Keratinocyte (primary cell): ENCODE measurements at regions not wholly inside any gene's neighbourhood (a gene's known extent, or its start where the extent isn't known, plus 50 kb on each side); places are given as distances from the start of the nearest gene placed in this dataset.

ENCODE experiments used
- EZH2 ChIP-seq: IDR thresholded peaks from one replicate; pipeline ENCODE4 v1.6.1; 2012; ENCODE audit warnings: inconsistent platforms, mild to moderate bottlenecking, low read length, moderate library complexity
- TF ChIP-seq, protein P1 (sequence below), 3 experiments: IDR thresholded peaks in 1 of 3; conservative IDR thresholded peaks in 1 of 3; optimal IDR thresholded peaks in 1 of 3; 2 replicates in 2 of 3; 3 replicates in 1 of 3; pipeline versions ENCODE3 to v1.5.1; 2011; ENCODE audit warnings: low read length in 3 of 3, mild to moderate bottlenecking in 3 of 3, moderate library complexity in 2 of 3, control low read depth in 1 of 3, inconsistent platforms in 1 of 3; ENCODE audit not compliant: insufficient read depth in 2 of 3; ENCODE audit errors: extremely low read depth in 1 of 3

- TF ChIP-seq, protein P1, sequence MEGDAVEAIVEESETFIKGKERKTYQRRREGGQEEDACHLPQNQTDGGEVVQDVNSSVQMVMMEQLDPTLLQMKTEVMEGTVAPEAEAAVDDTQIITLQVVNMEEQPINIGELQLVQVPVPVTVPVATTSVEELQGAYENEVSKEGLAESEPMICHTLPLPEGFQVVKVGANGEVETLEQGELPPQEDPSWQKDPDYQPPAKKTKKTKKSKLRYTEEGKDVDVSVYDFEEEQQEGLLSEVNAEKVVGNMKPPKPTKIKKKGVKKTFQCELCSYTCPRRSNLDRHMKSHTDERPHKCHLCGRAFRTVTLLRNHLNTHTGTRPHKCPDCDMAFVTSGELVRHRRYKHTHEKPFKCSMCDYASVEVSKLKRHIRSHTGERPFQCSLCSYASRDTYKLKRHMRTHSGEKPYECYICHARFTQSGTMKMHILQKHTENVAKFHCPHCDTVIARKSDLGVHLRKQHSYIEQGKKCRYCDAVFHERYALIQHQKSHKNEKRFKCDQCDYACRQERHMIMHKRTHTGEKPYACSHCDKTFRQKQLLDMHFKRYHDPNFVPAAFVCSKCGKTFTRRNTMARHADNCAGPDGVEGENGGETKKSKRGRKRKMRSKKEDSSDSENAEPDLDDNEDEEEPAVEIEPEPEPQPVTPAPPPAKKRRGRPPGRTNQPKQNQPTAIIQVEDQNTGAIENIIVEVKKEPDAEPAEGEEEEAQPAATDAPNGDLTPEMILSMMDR (optimal IDR thresholded peaks at IDR 0.05 in 1 of 3, IDR thresholded peaks at IDR 0.05 in 1 of 3, conservative IDR thresholded peaks at IDR 0.05 in 1 of 3; ENCODE audit: extremely low read depth in 1 of 3, insufficient read depth in 2 of 3, low read length in 3 of 3): no peak
- no peak for TF ChIP-seq EZH2
Observed at GRCh38 chr6:105881608-105882007, 204.5 kb upstream of the PRDM1 start.
